Endothelial cell of umbilical vein (primary cell): ENCODE measurements at regions not wholly inside any gene's neighbourhood (a gene's known extent, or its start where the extent isn't known, plus 50 kb on each side); places are given as distances from the start of the nearest gene placed in this dataset.

Source experiments
- BruUV-seq: library from RNA; stranded (reverse); fragments of 400-500 nt; replicated peaks from 2 replicates; lab custom pipeline; 2021; lab: Mats Ljungman, UMichigan
- CTCF ChIA-PET: fragments of 300-600, 350-600 bp; sonication (Branson Sonifier 250); formaldehyde crosslinking; loops from one replicate; lab custom pipeline; 2021; ENCODE audit warnings: antibody characterized with exemption, inconsistent platforms; lab: Charles Lee
- POLR2A ChIA-PET: fragments of 300-600, 350-600 bp; sonication (Branson Sonifier 250); formaldehyde crosslinking; loops from one replicate; lab custom pipeline; 2021; ENCODE audit warnings: antibody characterized with exemption, inconsistent platforms; lab: Charles Lee
- DNase-seq: peaks from one replicate; pipeline ENCODE4 v3.0.0-alpha.2; 2011; ENCODE audit warnings: low read depth, low spot score
- FAIRE-seq: peaks from 2 replicates; lab custom pipeline; 2011; peaks lifted over from hg19 to GRCh38; lab: Jason Lieb, UNC
- H2AFZ ChIP-seq: 2 replicates; pipeline ENCODE4 v1.6.0; 2012; ENCODE audit warnings: low read depth, low read length, control low read depth, inconsistent platforms
- H3K27ac ChIP-seq: 2 replicates; pipeline ENCODE4 v1.5.1; 2011; ENCODE audit warnings: low read depth, mild to moderate bottlenecking, control low read depth, low read length, moderate library complexity; ENCODE audit not compliant: insufficient read depth
- H3K27me3 ChIP-seq, 2 experiments: 2 replicates each; pipeline versions ENCODE4 v1.6.0 to v1.6.1; 2011; ENCODE audit warnings: low read length in 2 of 2, mixed read lengths in 1 of 2; ENCODE audit not compliant: control insufficient read depth in 2 of 2, insufficient read depth in 2 of 2
- H3K36me3 ChIP-seq, 2 experiments: 2 replicates in 1 of 2; 3 replicates in 1 of 2; pipeline ENCODE4 v1.5.1; 2011; ENCODE audit warnings: low read length in 2 of 2, mild to moderate bottlenecking in 1 of 2, moderate library complexity in 1 of 2; ENCODE audit not compliant: control insufficient read depth in 2 of 2, insufficient read depth in 2 of 2; ENCODE audit errors: extremely low read depth in 1 of 2
- H3K4me1 ChIP-seq: 3 replicates; pipeline ENCODE4 v1.5.1; 2011; ENCODE audit warnings: mild to moderate bottlenecking, low read length; ENCODE audit not compliant: control insufficient read depth, insufficient read depth; ENCODE audit errors: extremely low read depth
- H3K4me2 ChIP-seq: 2 replicates; pipeline ENCODE4 v1.6.1; 2011; ENCODE audit warnings: low read length, control low read depth, mixed read lengths; ENCODE audit not compliant: insufficient read depth
- H3K4me3 ChIP-seq, 3 experiments: fragments of 200-600 bp in 1 of 3; sonication (generic), shearing (Covaris generic) in 1 of 3; replicated peaks in 1 of 3; 2 replicates each; pipeline ENCODE4 v1.5.1; 2011 to 2016; ENCODE audit warnings: control low read depth in 3 of 3, low read length in 3 of 3, mild to moderate bottlenecking in 2 of 3, inconsistent platforms in 1 of 3, low read depth in 1 of 3, moderate library complexity in 1 of 3; ENCODE audit not compliant: insufficient read depth in 1 of 3
- H3K79me2 ChIP-seq: 2 replicates; pipeline ENCODE4 v1.6.0; 2012; ENCODE audit warnings: low read length, inconsistent platforms; ENCODE audit not compliant: control insufficient read depth, insufficient read depth
- H3K9ac ChIP-seq: replicated peaks from 2 replicates; pipeline ENCODE3; 2011; ENCODE audit warnings: low read length, control low read depth; ENCODE audit not compliant: insufficient read depth; ENCODE audit errors: extremely low read depth
- H3K9me1 ChIP-seq: replicated peaks from 3 replicates; pipeline ENCODE4 v1.6.0; 2011; ENCODE audit warnings: mild to moderate bottlenecking, low read length; ENCODE audit not compliant: control insufficient read depth, insufficient read depth; ENCODE audit errors: extremely low read depth
- H3K9me3 ChIP-seq: replicated peaks from 2 replicates; pipeline ENCODE4 v1.5.1; 2012; ENCODE audit warnings: low read length, inconsistent platforms; ENCODE audit not compliant: control insufficient read depth, insufficient read depth
- H4K20me1 ChIP-seq: replicated peaks from 2 replicates; pipeline ENCODE3; 2011; ENCODE audit warnings: mild to moderate bottlenecking, low read length; ENCODE audit not compliant: control insufficient read depth, insufficient read depth; ENCODE audit errors: extremely low read depth
- EZH2 ChIP-seq: IDR thresholded peaks from 2 replicates; pipeline ENCODE4 v1.6.1; 2012; ENCODE audit warnings: borderline replicate concordance, low read depth, mild to moderate bottlenecking, moderate library complexity, low read length, inconsistent platforms; ENCODE audit not compliant: severe bottlenecking
- FOS ChIP-seq: IDR thresholded peaks from 2 replicates; pipeline ENCODE4 v1.6.1; 2011; ENCODE audit warnings: mild to moderate bottlenecking, low read length, moderate library complexity, borderline replicate concordance; ENCODE audit not compliant: insufficient read depth
- GATA2 ChIP-seq: IDR thresholded peaks from 2 replicates; pipeline ENCODE4 v1.7.0; 2011; ENCODE audit warnings: low read depth, mild to moderate bottlenecking, moderate library complexity, mixed read lengths, low read length; ENCODE audit not compliant: insufficient read length, insufficient read depth
- JUN ChIP-seq: IDR thresholded peaks from 2 replicates; pipeline ENCODE4 v1.6.1; 2011; ENCODE audit warnings: borderline replicate concordance, low read depth; ENCODE audit not compliant: insufficient read length, insufficient read depth
- MYC ChIP-seq: IDR thresholded peaks from one replicate; pipeline ENCODE4 v1.6.1; 2011; ENCODE audit warnings: mild to moderate bottlenecking, low read depth, low read length
- POLR2A ChIP-seq: IDR thresholded peaks from 2 replicates; pipeline ENCODE4 v1.6.1; 2012; ENCODE audit warnings: low read depth, mild to moderate bottlenecking, control low read depth, low read length
- POLR2AphosphoS5 ChIP-seq: IDR thresholded peaks from 2 replicates; pipeline ENCODE4 v1.6.1; 2012; ENCODE audit warnings: low read depth, mild to moderate bottlenecking, control low read depth, low read length, moderate library complexity; ENCODE audit not compliant: insufficient read depth
- dilution Hi-C: fragments of 300-500 bp; cut with MboI; formaldehyde crosslinking; loops from one replicate; pipeline ENCODE4 v1.15.0; 2019; ENCODE audit warnings: low sequenced_read_pairs; ENCODE audit not compliant: extremely low pct_ligation_motif_present
- intact Hi-C: fragments of 100-400 bp; cut with micrococcal nuclease; formaldehyde crosslinking; loops from one replicate; pipeline ENCODE4 v1.10.0; 2022
- TF ChIP-seq, protein P1 (sequence below), 2 donors: IDR thresholded peaks; 1 replicate in 1 of 2; 2 replicates in 1 of 2; pipeline ENCODE4 v1.5.1; 2011; ENCODE audit warnings: low read length in 2 of 2, mild to moderate bottlenecking in 2 of 2, moderate library complexity in 2 of 2, control low read depth in 1 of 2, inconsistent platforms in 1 of 2, low read depth in 1 of 2; ENCODE audit not compliant: insufficient read depth in 1 of 2; ENCODE audit errors: extremely low read depth in 1 of 2
- TF ChIP-seq, protein P2 (sequence below): IDR thresholded peaks from 2 replicates; pipeline ENCODE4 v1.6.1; 2011; ENCODE audit not compliant: insufficient read depth, insufficient read length

DNA sequence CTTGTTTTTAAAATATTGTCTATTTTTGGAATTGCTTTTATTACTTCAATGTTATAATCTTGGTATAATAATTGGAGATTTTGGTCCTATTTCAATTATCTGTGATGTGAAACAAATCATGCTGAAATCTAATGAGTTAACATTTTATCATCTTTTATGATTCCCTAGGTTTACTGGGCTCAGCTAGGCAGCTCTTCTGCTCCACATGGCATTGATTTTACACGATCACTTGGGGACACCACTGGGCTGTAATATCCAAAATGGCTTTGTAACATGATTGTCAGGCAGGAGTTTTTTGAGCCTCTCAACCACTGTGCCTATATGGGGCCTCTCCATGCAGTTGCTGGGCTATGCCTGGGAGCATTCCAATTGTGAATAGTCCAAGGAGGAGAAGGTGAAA, 163.3 kb downstream of the PYDC2 start:
- no TSS peak for BruUV-seq
- Histone ChIP-seq H3K9me3 (no peaks in the 10 kb centered on the region), H3K9me1 (no peaks in the 10 kb centered on the region), H3K79me2 (no peaks in the 10 kb centered on the region), H3K4me1 (no peaks in the 10 kb centered on the region), H3K27me3 (no peaks in the 10 kb centered on the region), H3K4me2 (no peak overlapping the region), H2AFZ (no peak overlapping the region), H3K27ac (no peak overlapping the region), H4K20me1 (no peaks in the 10 kb centered on the region), H3K9ac (no peak overlapping the region), H3K4me3 (no peak overlapping the region), H3K36me3 (no peaks in the 10 kb centered on the region)
- POLR2A ChIA-PET: no interaction called here
- no peak for TF ChIP-seq EZH2
- no peak for TF ChIP-seq MYC
- TF ChIP-seq POLR2A: no peak
- TF ChIP-seq, protein P1, sequence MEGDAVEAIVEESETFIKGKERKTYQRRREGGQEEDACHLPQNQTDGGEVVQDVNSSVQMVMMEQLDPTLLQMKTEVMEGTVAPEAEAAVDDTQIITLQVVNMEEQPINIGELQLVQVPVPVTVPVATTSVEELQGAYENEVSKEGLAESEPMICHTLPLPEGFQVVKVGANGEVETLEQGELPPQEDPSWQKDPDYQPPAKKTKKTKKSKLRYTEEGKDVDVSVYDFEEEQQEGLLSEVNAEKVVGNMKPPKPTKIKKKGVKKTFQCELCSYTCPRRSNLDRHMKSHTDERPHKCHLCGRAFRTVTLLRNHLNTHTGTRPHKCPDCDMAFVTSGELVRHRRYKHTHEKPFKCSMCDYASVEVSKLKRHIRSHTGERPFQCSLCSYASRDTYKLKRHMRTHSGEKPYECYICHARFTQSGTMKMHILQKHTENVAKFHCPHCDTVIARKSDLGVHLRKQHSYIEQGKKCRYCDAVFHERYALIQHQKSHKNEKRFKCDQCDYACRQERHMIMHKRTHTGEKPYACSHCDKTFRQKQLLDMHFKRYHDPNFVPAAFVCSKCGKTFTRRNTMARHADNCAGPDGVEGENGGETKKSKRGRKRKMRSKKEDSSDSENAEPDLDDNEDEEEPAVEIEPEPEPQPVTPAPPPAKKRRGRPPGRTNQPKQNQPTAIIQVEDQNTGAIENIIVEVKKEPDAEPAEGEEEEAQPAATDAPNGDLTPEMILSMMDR (IDR thresholded peaks at IDR 0.05; ENCODE audit: extremely low read depth in 1 of 2, insufficient read depth in 1 of 2, low read depth in 1 of 2, low read length in 2 of 2): no peak
- no peak for TF ChIP-seq FOS
- no peak for TF ChIP-seq POLR2AphosphoS5
- TF ChIP-seq JUN: no peak
- no peak for TF ChIP-seq GATA2
- TF ChIP-seq, protein P2, sequence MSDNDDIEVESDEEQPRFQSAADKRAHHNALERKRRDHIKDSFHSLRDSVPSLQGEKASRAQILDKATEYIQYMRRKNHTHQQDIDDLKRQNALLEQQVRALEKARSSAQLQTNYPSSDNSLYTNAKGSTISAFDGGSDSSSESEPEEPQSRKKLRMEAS: no peak
- DNase-seq: no peak
- no peak for FAIRE-seq
- dilution Hi-C loops: no loop called here
- CTCF ChIA-PET: no interaction called here
- intact Hi-C loops: no loop called here
